ENCODE measurements at regions not wholly inside any gene's neighbourhood (a gene's known extent, or its start where the extent isn't known, plus 50 kb on each side); places are given as distances from the start of the nearest gene placed in this dataset.

- ATAC-seq, result no peak
- no peak for TF ChIP-seq GLIS3 (CRISPR knock-in tag; IDR thresholded peaks at IDR 0.05)
- TF ChIP-seq ZNF8 (CRISPR knock-in tag; IDR thresholded peaks at IDR 0.05), result no peak
- TF ChIP-seq SNAI2 (CRISPR knock-in tag; IDR thresholded peaks at IDR 0.05), result no peak
- TF ChIP-seq ZFP30 (CRISPR knock-in tag; IDR thresholded peaks at IDR 0.05), result no peak
- no peak for TF ChIP-seq RARB (CRISPR knock-in tag; IDR thresholded peaks at IDR 0.05)
- no peak for TF ChIP-seq ZC3H10 (CRISPR knock-in tag; IDR thresholded peaks at IDR 0.05)
- TF ChIP-seq PATZ1 (CRISPR knock-in tag; IDR thresholded peaks at IDR 0.05; ENCODE audit: borderline replicate concordance), result no peak
- TF ChIP-seq ZNF565 (CRISPR knock-in tag; conservative IDR thresholded peaks at IDR 0.05; ENCODE audit: low read depth), result no peak
- TF ChIP-seq CSDC2 (CRISPR knock-in tag; IDR thresholded peaks at IDR 0.05), result no peak
- no peak for TF ChIP-seq POU6F1 (CRISPR knock-in tag; IDR thresholded peaks at IDR 0.05; ENCODE audit: borderline replicate concordance, low read depth)
- no peak for TF ChIP-seq TSHZ2 (CRISPR knock-in tag; IDR thresholded peaks at IDR 0.05)
- no peak for TF ChIP-seq ZNF70 (CRISPR knock-in tag; IDR thresholded peaks at IDR 0.05)
- TF ChIP-seq PPARA (CRISPR knock-in tag; IDR thresholded peaks at IDR 0.05; ENCODE audit: borderline replicate concordance), result no peak
- no peak for TF ChIP-seq ISL1 (CRISPR knock-in tag; IDR thresholded peaks at IDR 0.05)
- TF ChIP-seq TCF4 (CRISPR knock-in tag; IDR thresholded peaks at IDR 0.05; ENCODE audit: borderline replicate concordance), result no peak
- no peak for TF ChIP-seq OSR1 (CRISPR knock-in tag; IDR thresholded peaks at IDR 0.05)
- no peak for TF ChIP-seq ZFP3 (CRISPR knock-in tag; IDR thresholded peaks at IDR 0.05)
Observed at GRCh38 chr12:66048218-66048834, 82.2 kb downstream of the LLPH start.

- TF ChIP-seq OSR1 (CRISPR knock-in tag; IDR thresholded peaks at IDR 0.05) (no peak), BACH2 (CRISPR knock-in tag; IDR thresholded peaks at IDR 0.05; ENCODE audit: borderline replicate concordance) (no peak), ESRRG (CRISPR knock-in tag; IDR thresholded peaks at IDR 0.05) (no peak), POU6F1 (CRISPR knock-in tag; IDR thresholded peaks at IDR 0.05; ENCODE audit: borderline replicate concordance, low read depth) (no peak), PATZ1 (CRISPR knock-in tag; IDR thresholded peaks at IDR 0.05; ENCODE audit: borderline replicate concordance) (no peak), ZNF565 (CRISPR knock-in tag; conservative IDR thresholded peaks at IDR 0.05; ENCODE audit: low read depth) (no peak), ISL1 (CRISPR knock-in tag; IDR thresholded peaks at IDR 0.05) (no peak), ZFP30 (CRISPR knock-in tag; IDR thresholded peaks at IDR 0.05) (no peak), ZNF8 (CRISPR knock-in tag; IDR thresholded peaks at IDR 0.05) (no peak), SNAI2 (CRISPR knock-in tag; IDR thresholded peaks at IDR 0.05) (no peak), CSDC2 (CRISPR knock-in tag; IDR thresholded peaks at IDR 0.05) (no peak), ZNF70 (CRISPR knock-in tag; IDR thresholded peaks at IDR 0.05) (no peak), CREB5 (CRISPR knock-in tag; IDR thresholded peaks at IDR 0.05; ENCODE audit: low read depth) (no peak), ARNTL (CRISPR knock-in tag; IDR thresholded peaks at IDR 0.05; ENCODE audit: borderline replicate concordance, low read depth) (no peak), RARB (CRISPR knock-in tag; IDR thresholded peaks at IDR 0.05) (no peak)
- ATAC-seq, result no peak
Observed at GRCh38 chr12:66047411-66048021, 83.0 kb downstream of the LLPH start.

Data from SK-N-SH treated with all-trans-retinoic acid at 6 μM for 48 hours (cell line).